ENCODE measurements at regions not wholly inside any gene's neighbourhood (a gene's known extent, or its start where the extent isn't known, plus 50 kb on each side); places are given as distances from the start of the nearest gene placed in this dataset.

DNA sequence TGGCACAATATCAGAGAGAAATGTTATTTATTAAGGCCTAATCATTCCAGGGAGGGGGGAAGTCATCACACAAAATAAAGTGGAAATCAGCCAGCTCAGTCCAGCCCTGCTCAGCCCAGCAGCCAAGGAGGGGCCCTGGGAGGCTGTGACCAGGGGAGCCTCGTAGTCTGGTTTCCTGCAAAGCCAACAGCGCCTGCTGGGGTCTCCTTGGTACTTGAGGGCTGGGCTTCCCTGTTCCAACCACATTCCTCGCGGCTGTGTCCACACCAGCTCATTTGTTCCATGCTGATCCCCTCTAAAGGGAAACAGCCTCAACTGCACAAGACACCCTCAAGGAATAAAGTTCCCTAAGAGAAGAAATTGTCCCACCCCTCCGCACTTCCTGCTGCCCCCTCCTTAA, 154.0 kb downstream of the TMEM132E start:
- DNase-seq = no peak

DNA sequence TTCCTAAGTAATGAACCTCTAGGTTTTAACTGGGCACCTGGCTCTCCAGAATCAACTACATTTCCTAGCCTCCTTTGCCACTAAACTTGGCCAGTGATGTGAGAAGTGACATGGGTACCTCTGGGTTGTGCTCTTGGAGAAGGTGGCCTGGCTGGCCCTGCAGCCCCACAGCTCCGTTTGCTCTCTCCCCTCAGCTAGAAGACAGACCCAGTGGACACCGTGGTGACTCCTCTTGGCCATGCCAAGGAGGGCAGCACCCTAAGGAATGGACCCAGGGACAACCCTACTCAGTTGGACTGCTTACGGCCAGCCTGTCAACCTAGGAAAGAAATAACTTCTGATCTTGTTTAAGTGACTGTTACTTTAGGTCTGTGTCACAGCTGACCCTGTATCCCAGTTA, 151.4 kb downstream of the TMEM132E start:
- DNase-seq = no peak

DNA sequence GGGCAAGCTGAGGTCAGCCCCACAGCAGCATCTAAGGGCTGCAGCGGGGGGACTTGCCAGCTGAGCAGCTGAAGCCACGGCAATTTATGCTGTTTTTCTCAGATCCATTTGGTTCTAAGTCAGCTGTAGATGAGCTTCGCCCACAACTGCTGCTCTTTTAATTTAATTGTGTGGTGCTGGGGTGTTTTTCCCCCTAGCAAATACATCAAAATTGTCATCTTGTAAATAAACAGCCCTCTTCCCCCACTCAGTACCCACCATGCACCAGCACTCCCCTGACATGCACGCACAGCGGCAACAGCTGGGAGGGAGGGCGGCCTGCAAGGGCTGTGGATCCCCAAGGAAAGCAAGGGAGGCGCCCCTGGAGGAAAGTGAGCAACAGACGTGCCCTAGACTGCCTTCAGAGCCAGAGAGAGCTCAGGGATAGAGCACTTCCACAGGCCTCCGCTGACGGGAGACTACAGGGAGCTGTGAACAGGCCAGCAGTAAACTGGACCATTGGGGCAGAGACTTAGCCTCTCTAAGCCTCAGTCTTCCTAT, 149.5 kb downstream of the TMEM132E start:
- DNase-seq = no peak

DNA sequence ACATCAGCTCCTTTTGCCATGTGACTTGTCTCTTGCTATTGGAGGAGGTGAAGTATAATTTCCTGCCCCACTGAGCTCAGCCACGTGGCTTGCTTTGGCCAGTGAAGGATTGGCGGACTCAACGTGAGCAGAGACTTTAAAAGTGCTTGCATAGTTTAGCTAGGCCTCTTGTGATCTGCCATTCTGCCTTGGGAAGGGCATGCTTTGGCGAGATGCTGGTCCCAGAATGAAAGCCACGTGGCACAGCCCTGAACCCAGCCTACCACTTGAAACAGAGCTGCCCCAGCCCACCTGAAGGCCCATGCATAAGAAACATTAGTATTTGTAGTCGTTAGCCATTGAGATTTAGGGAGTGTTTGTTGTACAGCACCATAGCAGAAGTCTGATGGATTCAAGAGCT, 148.2 kb downstream of the TMEM132E start:
- DNase-seq = no peak

DNA sequence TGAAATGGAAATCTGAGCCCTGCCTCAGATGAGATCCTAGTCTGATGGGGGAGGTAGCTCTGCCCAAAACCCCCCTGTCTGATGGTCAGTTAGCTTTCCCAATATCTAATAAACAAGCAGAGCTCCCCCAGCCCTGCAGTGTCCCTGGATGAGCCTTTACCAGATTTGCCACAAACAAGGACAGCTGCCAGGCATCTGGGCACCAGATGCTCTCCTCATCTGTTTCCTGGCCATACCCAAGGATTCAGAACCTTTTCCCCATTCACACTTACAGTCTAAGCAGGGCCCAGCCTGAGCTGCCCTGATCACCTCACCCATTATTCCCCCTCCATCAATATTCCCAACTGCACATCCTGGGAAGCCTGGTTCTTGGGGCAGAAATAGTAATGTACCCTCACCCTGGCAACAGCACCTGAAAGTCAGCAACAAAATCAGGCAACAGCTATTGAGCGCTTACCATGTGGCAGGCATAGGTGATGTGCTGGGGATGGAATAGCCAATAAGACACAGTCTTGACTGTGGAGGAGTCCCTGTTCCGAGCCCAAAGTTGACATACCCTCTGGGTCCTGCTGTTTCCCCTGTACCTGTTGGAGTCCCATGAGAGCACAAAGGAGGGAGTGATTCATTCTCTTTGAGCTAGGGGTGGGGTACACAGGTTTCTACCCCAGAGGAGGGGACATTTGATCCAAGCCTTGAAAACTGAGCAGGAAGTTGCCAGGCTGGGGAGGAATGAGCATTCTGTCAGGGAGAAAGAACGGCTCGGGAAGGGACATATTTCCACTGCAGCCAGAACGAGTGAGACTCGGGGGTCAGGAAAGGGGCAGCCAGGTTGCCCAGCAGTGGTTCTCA, 147.4 kb downstream of the TMEM132E start:
- DNase-seq = no peak

DNA sequence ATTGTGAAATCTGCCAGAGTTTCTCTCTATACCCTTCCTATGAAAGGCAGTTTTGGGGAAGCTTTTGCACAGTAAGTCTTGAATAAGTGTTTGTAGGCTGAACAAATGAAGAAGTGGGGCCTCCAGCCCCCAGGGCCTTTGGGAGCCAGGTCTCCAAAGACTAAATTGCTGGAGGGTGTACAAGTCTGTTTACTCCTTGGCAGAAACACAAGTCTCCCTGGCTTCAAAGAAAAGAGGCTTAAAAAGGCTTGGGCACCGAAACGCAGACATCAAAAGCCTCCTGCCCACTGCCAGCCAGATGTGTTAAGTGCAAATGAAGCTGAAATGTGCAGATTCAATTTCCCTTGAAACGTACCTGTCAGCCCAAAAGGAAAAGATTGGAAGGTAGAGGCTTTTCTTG, 146.3 kb downstream of the TMEM132E start:
- DNase-seq = no peak

DNA sequence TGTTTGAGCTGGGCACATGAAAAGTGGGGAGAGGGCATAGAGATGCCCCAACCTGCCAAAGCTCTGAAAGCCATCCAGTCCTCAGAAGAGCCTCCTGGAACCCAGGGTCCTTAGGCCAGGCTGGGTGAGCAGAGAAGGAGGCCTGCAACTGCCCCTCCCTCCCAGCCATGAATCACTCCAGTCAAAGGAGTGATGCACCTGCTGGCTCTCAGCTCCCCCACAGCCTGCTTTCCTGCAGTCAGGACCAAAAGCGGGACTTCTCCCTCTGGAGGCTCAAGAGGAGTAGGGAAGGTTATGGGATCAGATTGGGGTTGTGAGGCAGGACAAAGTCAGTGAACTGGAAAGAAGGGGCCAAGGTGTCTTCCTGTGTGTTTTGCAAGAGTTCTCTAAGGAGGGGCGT, 145.6 kb downstream of the TMEM132E start:
- DNase-seq = peak; percentile 47

DNA sequence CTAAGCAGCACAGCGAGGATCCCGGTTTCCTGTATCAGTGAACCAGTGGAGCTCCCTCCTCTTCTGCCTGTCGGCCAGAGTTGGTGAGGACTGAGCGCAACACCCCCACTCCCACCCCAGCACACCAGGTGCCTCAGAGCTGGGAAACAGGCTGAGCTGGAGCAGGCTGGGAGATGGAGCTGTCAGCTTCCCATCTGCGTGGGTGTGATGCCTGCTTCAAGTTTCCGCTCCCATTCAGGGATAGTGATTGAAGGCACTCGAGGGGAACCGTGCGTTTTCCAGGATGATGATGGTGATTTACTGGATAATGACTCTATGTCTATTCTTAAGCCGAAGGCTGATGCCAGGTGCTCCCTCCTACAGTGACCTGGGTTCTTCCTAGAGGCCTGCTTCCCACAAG, 144.5 kb downstream of the TMEM132E start:
- DNase-seq = no peak

DNA sequence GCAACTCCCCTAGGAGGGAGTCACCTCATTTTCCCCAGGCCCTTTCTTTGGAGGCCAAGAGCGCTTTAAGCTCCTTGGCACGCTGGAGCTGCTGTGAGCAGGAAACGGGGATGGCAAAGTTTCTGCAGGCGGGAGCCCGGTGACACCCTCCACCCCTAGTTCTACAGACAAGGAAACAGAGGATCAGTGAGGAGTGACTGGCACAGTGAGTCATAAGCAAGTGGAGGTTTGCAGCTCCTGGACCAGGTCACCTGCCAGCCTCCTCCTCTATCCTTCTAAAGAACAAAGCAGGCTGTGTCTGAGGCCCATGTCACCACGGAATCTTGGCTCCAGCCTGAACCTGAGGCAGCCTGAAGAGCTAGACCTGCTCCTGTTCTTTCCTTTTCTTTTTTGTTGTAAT, 141.9 kb downstream of the TMEM132E start:
- no peak for DNase-seq

DNA sequence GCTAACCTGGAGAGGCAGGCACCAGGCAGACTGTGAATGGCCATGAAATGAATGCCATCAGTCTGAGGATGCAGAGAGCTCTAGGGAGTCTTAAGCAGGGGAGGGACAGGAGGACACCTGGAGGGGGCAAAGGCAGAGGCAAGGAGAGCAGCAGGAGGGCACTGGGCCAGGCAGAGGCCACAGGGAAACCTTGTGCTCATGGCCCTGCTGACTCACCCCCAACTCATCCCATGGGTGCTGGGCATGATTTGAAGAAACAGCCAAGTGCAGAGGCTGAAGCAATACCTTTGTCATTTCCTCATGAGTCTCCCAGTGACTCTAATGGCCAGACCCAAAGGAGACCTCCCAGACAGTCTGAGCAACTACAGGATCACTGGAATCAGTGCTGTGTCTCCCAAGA, 141.4 kb downstream of the TMEM132E start:
- DNase-seq = no peak

DNA sequence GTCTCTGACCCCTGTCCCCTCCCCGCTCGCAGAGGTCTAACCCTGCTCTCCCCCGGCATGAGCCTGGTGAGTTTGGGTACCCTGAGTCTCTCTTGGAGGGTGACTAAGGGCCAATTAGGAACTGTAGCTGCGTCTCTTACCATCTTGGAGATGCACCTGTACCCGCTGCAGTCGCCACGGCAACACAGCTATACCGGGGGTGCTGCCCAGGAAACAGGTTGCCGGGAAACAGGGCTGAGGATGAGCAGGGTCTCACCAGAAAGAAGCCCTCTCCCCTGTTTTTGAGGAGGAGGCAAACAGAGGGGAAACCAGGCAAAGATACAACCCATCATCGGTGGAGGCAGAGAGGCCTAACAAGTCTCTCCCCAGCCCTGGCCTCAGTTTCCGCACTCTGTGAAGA, 140.2 kb downstream of the TMEM132E start:
- DNase-seq = no peak

DNA sequence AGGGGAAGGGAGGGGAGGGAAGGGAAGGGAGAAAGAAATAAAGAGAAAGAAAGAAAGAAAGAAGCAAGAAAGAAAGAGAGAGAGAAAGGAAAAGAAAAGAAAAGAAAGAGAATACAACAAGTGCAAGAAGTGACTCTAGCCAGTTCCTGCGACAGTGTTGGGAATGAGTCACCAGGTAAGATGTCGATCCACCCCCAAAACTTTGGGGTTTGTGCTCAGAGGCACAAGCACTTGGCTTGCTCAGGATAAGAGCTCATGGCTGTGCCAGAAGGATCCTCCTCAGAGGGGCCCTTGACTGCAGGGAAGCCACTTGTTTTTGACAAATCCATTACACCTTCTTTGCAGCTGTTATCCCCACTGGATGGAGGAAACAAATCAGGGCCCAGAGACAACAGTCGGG, 137.7 kb downstream of the TMEM132E start:
- DNase-seq = no peak

DNA sequence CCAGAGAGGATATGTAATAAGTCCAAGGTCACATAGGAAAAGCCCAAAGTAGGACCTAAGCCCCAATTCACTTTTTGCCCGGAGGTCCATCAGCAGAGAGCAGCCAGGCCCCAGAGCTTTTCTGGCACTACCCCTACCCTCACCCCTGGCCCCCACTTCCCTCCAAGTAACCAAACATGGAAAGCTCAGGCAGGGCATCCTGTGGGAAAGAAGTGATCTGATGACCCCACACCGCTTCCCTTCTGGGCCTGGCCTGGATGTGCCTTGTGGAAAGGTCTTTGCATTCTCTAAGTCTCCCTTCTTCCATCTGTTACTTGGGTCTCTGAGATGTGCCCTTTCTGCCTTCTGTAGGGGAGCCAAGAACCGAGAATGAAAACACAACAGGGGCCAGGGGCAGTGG, 136.9 kb downstream of the TMEM132E start:
- DNase-seq = no peak

DNA sequence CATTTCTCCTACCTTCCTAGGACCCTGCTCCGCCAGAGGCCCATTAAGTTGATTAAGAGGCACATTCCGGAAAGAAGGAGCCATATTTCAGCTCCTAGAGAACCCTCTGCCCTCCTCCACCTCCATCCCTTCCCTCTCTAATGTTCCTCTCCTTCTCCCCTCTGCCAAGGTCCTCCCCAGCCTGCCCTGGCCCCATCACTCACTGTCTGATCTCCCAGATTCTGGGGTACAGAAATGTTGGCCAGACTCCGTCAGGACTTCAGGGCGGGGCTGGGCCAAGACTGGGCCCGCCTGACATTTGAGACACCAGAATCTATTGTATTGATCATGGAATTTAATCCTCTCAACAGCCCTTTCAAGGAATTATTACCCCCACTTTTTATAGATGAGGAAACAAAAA, 136.1 kb downstream of the TMEM132E start:
- DNase-seq = no peak

DNA sequence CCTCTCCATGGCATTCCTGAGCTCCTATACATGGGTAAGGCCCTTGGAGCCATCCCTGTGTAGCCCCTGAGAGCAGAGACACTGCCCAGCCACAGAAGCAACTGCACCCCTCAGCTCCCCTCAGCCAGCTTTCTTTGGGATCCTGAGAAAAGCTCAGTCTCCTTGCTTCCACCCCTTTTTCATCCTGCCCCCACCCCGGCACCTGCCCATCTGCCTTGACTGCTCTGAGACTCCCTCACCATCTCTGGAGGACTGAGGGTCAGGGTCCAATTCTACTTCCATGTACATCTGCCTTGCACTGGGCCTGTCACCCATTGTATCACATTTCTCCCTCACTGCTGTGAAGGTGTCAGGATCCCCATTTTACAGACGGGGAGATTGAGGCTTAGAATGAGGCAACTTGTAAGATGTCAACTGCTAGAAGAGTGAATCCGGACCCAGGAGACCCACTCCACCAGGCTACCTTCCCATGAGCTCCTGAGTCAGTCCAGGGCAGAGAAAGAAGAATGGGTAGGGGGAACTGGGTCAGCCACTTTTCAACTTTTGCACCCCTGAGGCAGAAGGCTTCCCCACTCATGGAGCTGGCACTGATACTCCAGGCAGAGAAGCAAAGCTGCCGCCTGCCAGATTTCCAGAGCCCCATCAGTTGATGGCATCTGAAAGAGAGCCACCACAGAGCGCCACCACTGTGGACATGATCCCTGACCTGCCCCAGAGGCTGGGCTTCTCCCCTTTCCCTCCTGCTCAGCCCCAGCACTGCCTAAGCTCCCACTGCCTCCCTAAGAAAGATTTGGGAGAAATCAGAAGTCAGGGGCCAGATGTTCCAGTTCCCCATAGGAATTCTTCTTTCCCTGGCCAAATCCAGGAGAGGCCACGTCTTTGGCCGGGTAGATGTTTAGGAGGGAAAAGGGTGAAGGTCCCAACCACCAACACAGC, 135.4 kb downstream of the TMEM132E start:
- no peak for DNase-seq

DNA sequence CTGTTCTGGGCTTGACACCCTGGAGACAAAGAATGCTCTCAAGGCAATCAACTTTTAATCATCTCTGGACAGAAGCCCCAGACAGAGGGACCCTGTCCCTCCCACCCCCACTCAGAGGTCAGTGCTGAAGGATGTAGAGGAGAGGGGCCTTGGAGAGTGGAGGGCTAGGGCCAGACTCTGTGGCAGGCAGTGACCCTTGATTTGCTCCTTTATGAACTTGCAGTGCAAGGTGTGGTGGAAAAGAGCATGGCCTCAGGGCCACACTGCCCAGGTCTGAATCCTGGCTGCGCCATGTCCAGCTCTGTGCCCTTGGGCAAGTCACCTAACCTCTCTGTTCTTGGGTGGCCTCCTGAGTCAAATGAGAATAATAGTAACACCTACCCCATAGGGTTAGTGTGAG, 134.3 kb downstream of the TMEM132E start:
- DNase-seq = no peak

DNA sequence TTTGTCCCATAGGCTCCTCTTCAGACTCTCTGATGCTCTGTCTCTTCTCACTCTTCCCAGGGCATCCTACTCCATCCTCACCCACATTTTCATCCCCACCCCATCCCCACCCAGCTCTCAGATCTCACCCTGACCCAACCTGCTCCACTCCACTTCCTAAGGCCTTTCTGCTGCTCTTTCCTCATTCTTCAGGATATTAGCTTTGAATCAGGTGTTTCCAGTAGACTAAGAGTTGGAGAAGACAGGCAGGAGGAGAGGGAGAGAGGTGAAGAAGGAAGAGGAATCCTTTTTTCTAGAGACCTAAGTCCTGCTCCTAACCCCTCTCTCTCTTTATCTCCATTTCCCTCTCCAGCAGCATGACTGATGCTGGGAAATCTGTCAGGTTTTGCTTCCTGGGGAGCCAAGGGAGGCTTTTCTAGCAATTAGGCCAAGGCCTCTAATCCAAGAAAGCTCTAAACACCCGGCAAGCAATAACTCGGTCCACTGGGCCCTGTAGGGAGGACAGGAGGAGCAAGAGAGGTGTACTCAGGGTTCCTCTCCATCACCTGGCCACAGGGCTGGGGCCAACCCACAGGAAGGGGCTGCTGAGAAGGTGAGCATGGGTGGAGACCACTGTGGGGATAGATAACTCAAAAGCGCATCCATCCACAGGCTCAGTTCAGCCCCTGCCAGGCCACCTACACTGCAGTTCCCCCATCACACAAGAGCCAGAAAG, 133.3 kb downstream of the TMEM132E start:
- DNase-seq = no peak

DNA sequence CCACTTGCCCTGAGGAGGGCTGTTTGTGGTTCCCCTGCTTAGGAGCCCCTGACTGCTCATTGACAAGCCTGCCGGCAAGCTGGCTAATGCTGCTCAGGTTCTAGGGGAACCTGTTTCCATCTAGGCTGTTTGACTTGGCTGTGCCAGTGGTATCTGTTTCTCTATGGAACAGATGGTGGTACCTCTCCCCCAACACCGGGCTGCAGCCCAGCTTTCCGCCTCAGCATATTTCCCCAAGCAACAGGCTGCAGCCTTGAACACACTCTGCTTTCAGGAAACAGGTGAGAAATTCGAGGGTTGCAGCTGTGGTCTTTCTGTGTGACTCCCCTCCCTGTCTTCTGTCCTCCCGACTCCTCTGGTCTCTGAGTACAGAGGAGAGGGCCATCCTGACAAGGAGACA, 132.3 kb downstream of the TMEM132E start:
- no peak for DNase-seq

DNA sequence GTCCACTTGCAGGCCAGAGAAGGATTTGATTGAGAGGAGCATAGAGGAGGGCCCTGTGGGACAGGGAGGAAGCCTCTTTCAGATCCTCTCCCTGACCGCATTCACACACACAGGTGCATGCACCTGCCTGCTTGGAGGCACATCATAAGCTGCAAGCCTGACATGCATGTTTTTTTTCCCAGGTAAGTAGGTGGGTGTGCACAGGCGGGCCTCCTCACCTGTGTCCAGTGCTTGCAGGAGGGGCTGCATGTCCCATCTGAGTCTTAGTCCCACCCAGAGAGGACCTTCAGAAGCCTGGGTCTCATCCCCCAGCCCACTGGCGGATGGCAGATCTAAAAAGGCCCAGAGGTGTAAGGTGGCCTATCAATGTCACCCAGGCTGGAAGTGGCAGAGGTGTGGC, 130.8 kb downstream of the TMEM132E start:
- no peak for DNase-seq

DNA sequence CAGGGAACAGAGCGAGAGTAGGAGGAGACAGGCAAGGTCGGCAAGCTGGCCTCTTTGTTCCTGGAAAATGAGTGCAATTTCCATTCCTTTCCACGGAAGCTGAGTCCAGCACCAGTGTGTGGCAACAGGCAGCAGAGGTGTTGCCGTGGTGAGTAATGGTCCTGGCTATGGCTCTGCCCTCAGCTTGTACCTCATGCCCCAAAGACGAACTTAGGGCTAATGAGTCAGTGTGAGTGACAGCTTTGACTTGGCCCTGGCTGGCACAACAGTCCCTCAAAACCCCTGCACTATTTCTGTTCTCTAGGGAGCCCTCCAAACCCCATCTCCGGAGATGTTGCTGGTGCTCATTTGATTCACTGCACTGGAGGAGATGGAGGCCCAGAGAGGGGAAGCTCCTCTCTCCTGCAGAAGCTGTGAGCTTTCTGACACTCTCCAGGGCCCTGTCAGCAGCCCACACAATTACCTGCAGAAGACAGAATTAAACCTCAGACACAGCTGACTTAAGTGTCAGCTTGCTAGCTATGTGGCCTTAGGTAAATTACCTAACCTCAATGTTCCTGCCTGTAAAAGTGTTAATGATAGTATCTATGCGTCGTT, 129.9 kb downstream of the TMEM132E start:
- no peak for DNase-seq

DNA sequence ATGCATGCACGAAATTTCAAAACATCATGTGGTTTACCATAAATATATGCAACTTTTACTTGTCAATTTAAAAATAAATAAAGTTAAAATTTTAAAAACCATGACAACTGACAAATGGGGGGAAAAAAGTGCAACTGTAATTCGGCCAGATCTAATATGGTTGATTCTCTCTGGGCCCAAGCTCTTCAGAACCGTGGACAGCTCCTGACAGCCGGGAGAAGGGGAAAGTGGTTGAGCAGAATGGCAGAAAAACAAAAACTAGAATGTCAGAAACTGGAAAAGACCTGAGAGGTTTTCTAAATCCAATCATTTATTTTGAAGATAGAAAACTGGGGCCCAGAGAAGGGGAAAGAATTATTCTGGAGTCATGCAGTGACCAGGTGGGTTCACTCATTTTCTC, 126.6 kb downstream of the TMEM132E start:
- no peak for DNase-seq

DNA sequence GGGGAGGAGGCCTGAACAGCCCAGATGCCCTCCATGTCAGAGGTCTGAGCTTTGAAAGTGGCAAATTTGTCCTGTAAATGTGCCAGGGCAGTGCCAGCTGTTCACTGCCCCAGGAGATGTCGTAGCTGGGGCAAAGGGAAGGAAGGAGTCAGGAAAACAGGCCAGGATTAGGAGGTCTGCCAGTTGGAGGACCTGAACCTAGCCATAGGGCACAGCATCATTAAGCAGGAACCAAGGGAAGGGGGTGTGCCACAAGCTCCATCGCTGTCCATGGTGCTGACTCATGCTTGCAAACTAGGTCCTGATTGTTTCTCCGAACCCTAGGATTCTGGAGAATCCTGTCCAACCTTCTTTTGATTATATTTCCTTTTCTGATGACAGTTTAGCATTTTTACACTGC, 124.2 kb downstream of the TMEM132E start:
- no peak for DNase-seq

DNA sequence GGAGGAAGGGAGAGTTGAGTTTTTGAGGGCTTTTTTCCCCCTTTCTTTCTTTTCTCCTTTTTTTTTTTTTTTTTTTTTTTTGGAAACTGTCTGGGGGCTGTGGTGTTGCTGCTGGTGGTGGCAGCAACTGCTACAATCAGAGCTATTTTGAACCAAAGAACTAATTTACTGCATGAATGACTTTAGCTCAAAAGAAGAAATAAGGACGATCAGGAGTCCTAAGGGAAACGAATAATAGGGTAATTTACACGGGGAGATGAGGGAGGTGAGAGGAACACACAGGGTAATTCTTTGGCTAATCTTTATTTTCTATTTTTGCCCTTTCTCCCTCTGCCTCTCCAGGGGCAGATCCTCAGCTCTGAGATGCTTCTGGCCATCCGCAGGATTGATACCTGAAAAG, 119.8 kb downstream of the TMEM132E start:
- no peak for DNase-seq

Data from NCI-H345 (cell line).